IMR-90 (cell line): ENCODE measurements at regions not wholly inside any gene's neighbourhood (a gene's known extent, or its start where the extent isn't known, plus 50 kb on each side); places are given as distances from the start of the nearest gene placed in this dataset.

Experiments
- BHLHE40 ChIP-seq: fragments of 150-350 bp; IDR thresholded peaks from 2 replicates; pipeline ENCODE4 v1.6.1; 2016; ENCODE audit warnings: mild to moderate bottlenecking, low read depth, low read length
- CEBPB ChIP-seq: IDR thresholded peaks from 2 replicates; pipeline ENCODE4 v1.6.1; 2012; ENCODE audit warnings: low read depth, low read length, improper control_type of control experiment
- CHD1 ChIP-seq: IDR thresholded peaks from 2 replicates; pipeline ENCODE4 v1.6.1; 2012; ENCODE audit warnings: low read depth, low read length, improper control_type of control experiment
- CTCF ChIP-seq: conservative IDR thresholded peaks from 2 replicates; pipeline ENCODE4 v1.5.1; 2012; ENCODE audit warnings: mild to moderate bottlenecking, low read depth, low read length, improper control_type of control experiment
- MAFK ChIP-seq: IDR thresholded peaks from 2 replicates; pipeline ENCODE4 v1.6.1; 2012; ENCODE audit warnings: low read depth, low read length, improper control_type of control experiment
- MAZ ChIP-seq: IDR thresholded peaks from 2 replicates; pipeline ENCODE4 v1.6.1; 2012; ENCODE audit warnings: low read depth, mild to moderate bottlenecking, low read length, improper control_type of control experiment, moderate library complexity, borderline replicate concordance
- MXI1 ChIP-seq: IDR thresholded peaks from 2 replicates; pipeline ENCODE4 v1.6.1; 2012; ENCODE audit warnings: low read depth, mild to moderate bottlenecking, low read length, moderate library complexity, borderline replicate concordance
- NFE2L2 ChIP-seq: fragments of 150-350 bp; IDR thresholded peaks from 2 replicates; pipeline ENCODE4 v1.6.1; 2016; ENCODE audit warnings: low read depth, mild to moderate bottlenecking, low read length
- POLR2A ChIP-seq: IDR thresholded peaks from 2 replicates; pipeline ENCODE4 v1.6.1; 2012; ENCODE audit warnings: mild to moderate bottlenecking, low read depth, low read length
- RAD21 ChIP-seq: IDR thresholded peaks from 2 replicates; pipeline ENCODE4 v1.6.1; 2012; ENCODE audit warnings: low read length, improper control_type of control experiment
- RCOR1 ChIP-seq: IDR thresholded peaks from 2 replicates; pipeline ENCODE4 v1.6.1; 2012; ENCODE audit warnings: mild to moderate bottlenecking, low read length, improper control_type of control experiment; ENCODE audit not compliant: insufficient replicate concordance
- RFX5 ChIP-seq: IDR thresholded peaks from 2 replicates; pipeline ENCODE4 v1.8.0; 2012; ENCODE audit warnings: low read depth, mild to moderate bottlenecking, low read length, moderate library complexity
- SMC3 ChIP-seq: fragments of 150-350 bp; IDR thresholded peaks from 2 replicates; pipeline ENCODE4 v1.6.1; 2016; ENCODE audit warnings: low read depth, mild to moderate bottlenecking, antibody characterized with exemption, low read length, moderate library complexity
- TF ChIP-seq, protein P1 (sequence below): fragments of 150-350 bp; IDR thresholded peaks from 2 replicates; pipeline ENCODE4 v1.6.1; 2017; ENCODE audit warnings: mild to moderate bottlenecking, antibody characterized with exemption, low read length, low read depth

GRCh38 chr9:79929285-79929684, 357.5 kb downstream of the TLE4 start:
- TF ChIP-seq CEBPB, result no peak
- no peak for TF ChIP-seq MXI1
- no peak for TF ChIP-seq CTCF
- no peak for TF ChIP-seq MAFK
- no peak for TF ChIP-seq RFX5
- no peak for TF ChIP-seq MAZ
- no peak for TF ChIP-seq POLR2A
- no peak for TF ChIP-seq RCOR1
- no peak for TF ChIP-seq NFE2L2
- TF ChIP-seq BHLHE40, result no peak
- TF ChIP-seq SMC3, result no peak
- TF ChIP-seq RAD21, result no peak
- TF ChIP-seq, protein P1, sequence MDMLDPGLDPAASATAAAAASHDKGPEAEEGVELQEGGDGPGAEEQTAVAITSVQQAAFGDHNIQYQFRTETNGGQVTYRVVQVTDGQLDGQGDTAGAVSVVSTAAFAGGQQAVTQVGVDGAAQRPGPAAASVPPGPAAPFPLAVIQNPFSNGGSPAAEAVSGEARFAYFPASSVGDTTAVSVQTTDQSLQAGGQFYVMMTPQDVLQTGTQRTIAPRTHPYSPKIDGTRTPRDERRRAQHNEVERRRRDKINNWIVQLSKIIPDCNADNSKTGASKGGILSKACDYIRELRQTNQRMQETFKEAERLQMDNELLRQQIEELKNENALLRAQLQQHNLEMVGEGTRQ, result no peak
- no peak for TF ChIP-seq CHD1
